WERI-Rb-1 (cell line): ENCODE measurements at regions not wholly inside any gene's neighbourhood (a gene's known extent, or its start where the extent isn't known, plus 50 kb on each side); places are given as distances from the start of the nearest gene placed in this dataset.

Experiments
- DNase-seq: peaks from one replicate; pipeline ENCODE4 v3.0.0-alpha.2; 2020
- H3K27ac ChIP-seq: fragments of 250-450 bp; sonication (Bioruptor Pico); 2 replicates; pipeline ENCODE4 v1.5.1; 2020; ENCODE audit warnings: mild to moderate bottlenecking, moderate library complexity
- H3K27me3 ChIP-seq: fragments of 250-450 bp; sonication (Bioruptor Pico); 2 replicates; pipeline ENCODE4 v1.5.1; 2021; ENCODE audit warnings: mild to moderate bottlenecking, low read depth, moderate library complexity; ENCODE audit not compliant: insufficient read depth, severe bottlenecking
- H3K36me3 ChIP-seq: fragments of 250-450 bp; sonication (Bioruptor Pico); 2 replicates; pipeline ENCODE4 v1.5.1; 2020; ENCODE audit warnings: mild to moderate bottlenecking, moderate library complexity
- H3K4me3 ChIP-seq: 2 replicates; pipeline ENCODE4 v1.5.1; 2011; ENCODE audit warnings: low read depth, mild to moderate bottlenecking, control low read depth, low read length
- H3K9me3 ChIP-seq: fragments of 250-450 bp; sonication (Bioruptor Pico); 2 replicates; pipeline ENCODE4 v1.5.1; 2021; ENCODE audit warnings: mild to moderate bottlenecking, moderate library complexity; ENCODE audit not compliant: severe bottlenecking
- CTCF ChIP-seq: IDR thresholded peaks from 2 replicates; pipeline ENCODE4 v1.5.1; 2011; ENCODE audit warnings: low read depth, mild to moderate bottlenecking, control low read depth, inconsistent platforms, low read length

- TF ChIP-seq CTCF = no peak
- H3K27ac ChIP-seq = no peak overlapping the region
These were observed 175.2 kb upstream of the HDAC4 start for GRCh38 chr2:239575931-239576445.

GRCh38 chr2:239574434-239575156 is 173.8 kb upstream of the HDAC4 start:
- Histone ChIP-seq H3K9me3 (peaks cover 7% of the 10 kb centered on the region), H3K36me3 (no peaks in the 10 kb centered on the region), H3K4me3 (no peak overlapping the region), H3K27ac (no peak overlapping the region), H3K27me3 (peaks cover 99% of the 10 kb centered on the region)
- TF ChIP-seq CTCF = no peak
- no peak for DNase-seq

More at GRCh38 chr2:239575931-239576445, 175.2 kb upstream of the HDAC4 start:
- peaks cover 99% of the 10 kb centered on the region for H3K27me3 ChIP-seq
- DNase-seq = no peak
- no peaks in the 10 kb centered on the region for H3K36me3 ChIP-seq
- peaks cover 8% of the 10 kb centered on the region for H3K9me3 ChIP-seq
- no peak overlapping the region for H3K4me3 ChIP-seq

DNA sequence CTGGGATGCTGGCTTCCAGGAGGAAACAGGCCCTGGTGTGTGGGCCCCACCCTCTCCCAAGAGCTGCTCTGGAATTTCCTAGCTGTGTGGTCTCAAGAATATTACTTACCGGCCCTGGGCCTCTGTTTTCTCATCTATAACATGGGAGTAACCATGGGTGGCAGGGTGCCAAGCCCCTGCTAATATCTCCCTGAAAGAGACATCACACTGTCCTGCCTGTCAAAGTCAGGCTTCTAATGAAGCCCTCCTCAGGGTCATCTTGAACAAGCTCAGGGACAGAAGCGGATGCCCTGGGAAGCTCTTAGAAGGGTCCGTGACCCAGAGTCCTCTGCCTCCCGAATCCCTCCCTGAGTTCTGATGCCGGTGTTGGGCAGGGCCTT is 173.2 kb upstream of the HDAC4 start:
- no peak overlapping the region for H3K4me3 ChIP-seq
- no peak for TF ChIP-seq CTCF
- no peaks in the 10 kb centered on the region for H3K36me3 ChIP-seq
- peaks cover 99% of the 10 kb centered on the region for H3K27me3 ChIP-seq
- no peak overlapping the region for H3K27ac ChIP-seq
- H3K9me3 ChIP-seq = peaks cover 3% of the 10 kb centered on the region
- DNase-seq = no peak

- H3K36me3 ChIP-seq = no peaks in the 10 kb centered on the region
- H3K27ac ChIP-seq = no peak overlapping the region
- no peak for TF ChIP-seq CTCF
- H3K4me3 ChIP-seq = no peak overlapping the region
- H3K27me3 ChIP-seq = peaks cover 94% of the 10 kb centered on the region
- H3K9me3 ChIP-seq = peaks cover 3% of the 10 kb centered on the region
- no peak for DNase-seq
These were observed 170.2 kb upstream of the HDAC4 start for GRCh38 chr2:239570971-239571520.

DNA sequence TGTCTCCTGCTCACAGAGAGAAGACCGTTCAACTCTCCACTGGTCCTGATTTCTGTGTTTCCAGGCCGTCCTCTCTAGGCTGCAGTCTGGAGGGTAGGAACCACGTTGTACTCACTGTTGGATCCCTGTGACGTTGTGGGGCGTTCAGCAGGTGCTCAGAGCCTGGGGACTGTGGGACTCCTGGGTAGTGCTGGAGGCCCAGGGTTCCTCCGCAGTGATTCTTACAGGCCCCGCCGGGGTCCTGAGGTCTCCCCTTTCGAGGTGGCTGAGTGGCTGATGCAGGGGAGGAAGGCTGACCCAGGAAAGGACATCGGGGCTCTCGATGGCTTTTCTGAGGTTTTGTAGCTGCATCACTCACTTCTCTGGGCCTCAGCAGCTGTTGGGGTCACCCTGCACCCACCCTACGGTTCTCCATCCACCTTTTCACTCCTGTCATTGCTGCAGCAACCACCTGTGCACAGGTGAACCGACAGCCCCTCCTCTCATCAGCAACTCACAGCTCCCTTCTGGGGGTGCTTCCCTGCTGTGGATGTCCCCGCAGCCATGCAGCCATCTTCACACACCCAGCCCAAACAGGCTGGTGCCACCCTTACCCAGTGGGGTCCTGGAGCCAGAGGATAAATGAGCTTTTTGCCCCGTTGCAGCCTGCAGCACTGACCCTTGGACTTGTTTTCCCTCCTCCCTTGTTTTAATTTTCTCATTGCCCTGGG is 169.6 kb upstream of the HDAC4 start:
- no peak overlapping the region for H3K4me3 ChIP-seq
- H3K36me3 ChIP-seq = no peaks in the 10 kb centered on the region
- no peak overlapping the region for H3K27ac ChIP-seq
- H3K9me3 ChIP-seq = no peaks in the 10 kb centered on the region
- no peak for TF ChIP-seq CTCF
- no peak for DNase-seq
- H3K27me3 ChIP-seq = peaks cover 94% of the 10 kb centered on the region
